OCI-LY3 (cell line): ENCODE measurements at regions not wholly inside any gene's neighbourhood (a gene's known extent, or its start where the extent isn't known, plus 50 kb on each side); places are given as distances from the start of the nearest gene placed in this dataset.

Experiments used
- H2AFZ ChIP-seq: fragments of 200-600, 300-600 bp; shearing (Covaris generic); 2 replicates; pipeline ENCODE4 v1.6.0; 2014; ENCODE audit warnings: antibody characterized with exemption, low read depth, low read length
- H3K27ac ChIP-seq: fragments of 200-600, 300-600 bp; sonication (generic); 2 replicates; pipeline ENCODE4 v1.5.1; 2014; ENCODE audit warnings: mild to moderate bottlenecking, low read length, moderate library complexity, mixed read lengths
- H3K27me3 ChIP-seq: fragments of 200-600, 300-600 bp; sonication (generic); 2 replicates; pipeline ENCODE4 v1.6.1; 2014; ENCODE audit warnings: low read depth, low read length, mixed read lengths
- H3K36me3 ChIP-seq: fragments of 200-600, 300-600 bp; sonication (generic); replicated peaks from 2 replicates; pipeline ENCODE3; 2014; ENCODE audit warnings: low read depth, low read length, mixed read lengths
- H3K4me1 ChIP-seq: fragments of 300-600, 200-600 bp; sonication (generic); 2 replicates; pipeline ENCODE4 v1.6.1; 2014; ENCODE audit warnings: low read length, mixed read lengths
- H3K4me2 ChIP-seq: fragments of 200-600, 300-600 bp; sonication (generic); 2 replicates; pipeline ENCODE4 v1.6.1; 2014; ENCODE audit warnings: low read length, mixed read lengths
- H3K4me3 ChIP-seq: fragments of 300-600, 200-600 bp; sonication (generic); 2 replicates; pipeline ENCODE4 v1.5.1; 2014; ENCODE audit warnings: antibody characterized with exemption, mild to moderate bottlenecking, low read length, moderate library complexity
- H3K79me2 ChIP-seq: fragments of 300-600, 200-600 bp; shearing (Covaris generic); 2 replicates; pipeline ENCODE4 v1.6.1; 2014; ENCODE audit warnings: mild to moderate bottlenecking, low read length, mixed read lengths
- H3K9ac ChIP-seq: fragments of 300-600, 200-600 bp; shearing (Covaris generic); 2 replicates; pipeline ENCODE4 v1.6.0; 2014; ENCODE audit warnings: mild to moderate bottlenecking, low read length, moderate library complexity
- H3K9me3 ChIP-seq: fragments of 200-600, 300-600 bp; shearing (Covaris generic); 2 replicates; pipeline ENCODE4 v1.6.1; 2014; ENCODE audit warnings: low read length, mixed read lengths; ENCODE audit not compliant: insufficient read depth
- H4K20me1 ChIP-seq: fragments of 200-600, 300-600 bp; sonication (generic); 2 replicates; pipeline ENCODE4 v1.6.1; 2016; ENCODE audit warnings: low read length, mixed read lengths; ENCODE audit not compliant: insufficient read depth
- EZH2phosphoT487 ChIP-seq: fragments of 200-600 bp; shearing (Covaris generic); IDR thresholded peaks from 2 replicates; pipeline ENCODE4 v1.6.1; 2018; ENCODE audit warnings: antibody characterized with exemption, mixed run types, low read depth
- TF ChIP-seq, protein P1 (sequence below): fragments of 200-600, 300-600 bp; sonication (generic); IDR thresholded peaks from 2 replicates; pipeline ENCODE4 v1.5.1; 2014; ENCODE audit warnings: antibody characterized with exemption, low read length, low read depth

DNA sequence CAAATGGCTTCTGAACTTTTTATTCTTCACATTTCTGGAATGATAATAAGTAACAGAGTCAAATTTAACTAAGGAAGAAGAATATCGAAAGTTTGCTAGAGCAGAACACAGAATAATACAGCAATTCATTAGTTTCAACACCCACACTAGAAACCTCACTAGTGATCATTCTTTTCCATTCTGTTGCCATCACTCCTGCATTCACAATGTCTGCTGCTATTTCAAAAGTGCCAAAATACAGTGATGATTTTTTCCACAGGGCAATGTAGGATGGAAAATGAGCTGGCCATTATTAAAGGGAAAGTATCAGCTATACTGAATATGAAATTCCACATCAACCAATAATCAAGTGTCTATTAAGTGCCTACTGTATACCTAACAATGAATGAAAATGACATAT, 186.7 kb downstream of the USP46 start:
- Histone ChIP-seq H3K4me3 (no peak overlapping the region), H3K4me1 (no peaks in the 10 kb centered on the region), H3K36me3 (no peaks in the 10 kb centered on the region), H2AFZ (no peak overlapping the region), H3K9ac (no peak overlapping the region), H3K79me2 (no peaks in the 10 kb centered on the region), H4K20me1 (no peaks in the 10 kb centered on the region), H3K27me3 (peaks cover 19% of the 10 kb centered on the region), H3K9me3 (no peaks in the 10 kb centered on the region), H3K27ac (no peak overlapping the region), H3K4me2 (no peak overlapping the region)
- TF ChIP-seq EZH2phosphoT487 = no peak
- TF ChIP-seq, protein P1, sequence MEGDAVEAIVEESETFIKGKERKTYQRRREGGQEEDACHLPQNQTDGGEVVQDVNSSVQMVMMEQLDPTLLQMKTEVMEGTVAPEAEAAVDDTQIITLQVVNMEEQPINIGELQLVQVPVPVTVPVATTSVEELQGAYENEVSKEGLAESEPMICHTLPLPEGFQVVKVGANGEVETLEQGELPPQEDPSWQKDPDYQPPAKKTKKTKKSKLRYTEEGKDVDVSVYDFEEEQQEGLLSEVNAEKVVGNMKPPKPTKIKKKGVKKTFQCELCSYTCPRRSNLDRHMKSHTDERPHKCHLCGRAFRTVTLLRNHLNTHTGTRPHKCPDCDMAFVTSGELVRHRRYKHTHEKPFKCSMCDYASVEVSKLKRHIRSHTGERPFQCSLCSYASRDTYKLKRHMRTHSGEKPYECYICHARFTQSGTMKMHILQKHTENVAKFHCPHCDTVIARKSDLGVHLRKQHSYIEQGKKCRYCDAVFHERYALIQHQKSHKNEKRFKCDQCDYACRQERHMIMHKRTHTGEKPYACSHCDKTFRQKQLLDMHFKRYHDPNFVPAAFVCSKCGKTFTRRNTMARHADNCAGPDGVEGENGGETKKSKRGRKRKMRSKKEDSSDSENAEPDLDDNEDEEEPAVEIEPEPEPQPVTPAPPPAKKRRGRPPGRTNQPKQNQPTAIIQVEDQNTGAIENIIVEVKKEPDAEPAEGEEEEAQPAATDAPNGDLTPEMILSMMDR = no peak

DNA sequence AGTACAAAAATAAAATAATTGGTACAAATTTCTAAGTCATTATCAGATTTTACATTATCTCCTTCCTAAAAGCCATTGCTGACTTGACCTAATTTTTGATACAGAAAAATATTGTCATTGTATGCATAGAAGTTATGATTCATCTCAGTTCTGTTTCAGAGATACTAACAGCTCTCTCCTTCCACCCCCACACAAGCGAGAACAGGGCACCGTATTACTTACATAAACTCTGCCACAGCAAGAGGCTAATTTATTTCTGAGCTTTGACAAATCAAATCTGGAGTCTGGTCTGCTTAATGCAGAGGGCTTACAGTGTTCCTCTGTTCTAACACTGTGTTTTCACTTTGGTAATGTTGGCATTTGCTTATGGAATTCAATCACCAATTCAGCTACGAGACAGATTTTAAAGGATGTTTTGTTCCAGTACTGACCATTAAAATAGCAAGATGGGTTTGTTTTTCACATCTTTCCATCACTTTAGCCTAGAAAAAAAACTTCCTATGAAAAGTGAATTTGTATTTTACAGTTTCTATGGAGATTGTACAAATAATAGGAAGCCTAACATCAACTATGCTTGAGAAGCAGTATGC, 181.8 kb downstream of the USP46 start:
- no peaks in the 10 kb centered on the region for H3K4me1 ChIP-seq
- H3K27me3 ChIP-seq = peaks cover 6% of the 10 kb centered on the region; the same call in 1 of the 2 replicates
- H2AFZ ChIP-seq = no peak overlapping the region
- H3K4me2 ChIP-seq = no peak overlapping the region
- no peak overlapping the region for H3K27ac ChIP-seq
- H3K4me3 ChIP-seq = no peak overlapping the region
- no peaks in the 10 kb centered on the region for H3K9me3 ChIP-seq
- H3K36me3 ChIP-seq = no peaks in the 10 kb centered on the region
- H3K79me2 ChIP-seq = no peaks in the 10 kb centered on the region
- H3K9ac ChIP-seq = no peak overlapping the region
- TF ChIP-seq, protein P1 = no peak
- no peak for TF ChIP-seq EZH2phosphoT487
- H4K20me1 ChIP-seq = no peaks in the 10 kb centered on the region

DNA sequence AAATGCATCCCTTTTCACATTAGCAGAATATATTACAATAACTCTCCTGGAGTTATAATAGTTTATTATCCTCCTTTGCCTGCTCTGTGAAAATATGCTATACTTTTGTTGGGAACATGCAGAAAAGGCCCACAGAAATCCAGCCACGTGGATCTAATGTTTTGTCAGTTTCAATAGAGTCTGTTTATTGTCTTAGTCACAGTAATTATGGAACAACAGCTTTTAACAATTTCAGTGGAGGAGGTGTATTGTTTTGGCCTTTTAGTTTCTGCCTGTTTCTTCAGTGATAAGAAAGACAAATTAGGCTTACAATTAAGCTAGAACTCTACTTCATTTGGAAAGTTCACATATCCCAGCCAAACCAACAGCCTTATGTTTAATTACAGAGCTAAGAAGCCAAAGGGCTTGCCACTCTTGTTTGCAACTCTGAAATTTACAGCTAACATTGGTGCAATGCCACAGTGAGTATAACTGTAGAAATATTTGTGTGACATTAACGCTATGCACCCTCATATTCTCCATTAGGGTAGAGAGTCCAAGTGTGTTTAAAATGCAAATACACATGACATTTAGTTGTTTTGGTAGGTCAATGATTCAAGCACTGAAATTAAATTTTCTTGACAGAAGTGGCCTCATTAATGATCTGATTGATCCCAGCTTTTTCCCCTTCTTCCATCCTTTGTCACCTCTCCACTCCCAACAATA, 175.8 kb downstream of the USP46 start:
- H2AFZ ChIP-seq = no peak overlapping the region
- H3K27ac ChIP-seq = no peak overlapping the region
- TF ChIP-seq EZH2phosphoT487 = no peak
- TF ChIP-seq, protein P1 = no peak

DNA sequence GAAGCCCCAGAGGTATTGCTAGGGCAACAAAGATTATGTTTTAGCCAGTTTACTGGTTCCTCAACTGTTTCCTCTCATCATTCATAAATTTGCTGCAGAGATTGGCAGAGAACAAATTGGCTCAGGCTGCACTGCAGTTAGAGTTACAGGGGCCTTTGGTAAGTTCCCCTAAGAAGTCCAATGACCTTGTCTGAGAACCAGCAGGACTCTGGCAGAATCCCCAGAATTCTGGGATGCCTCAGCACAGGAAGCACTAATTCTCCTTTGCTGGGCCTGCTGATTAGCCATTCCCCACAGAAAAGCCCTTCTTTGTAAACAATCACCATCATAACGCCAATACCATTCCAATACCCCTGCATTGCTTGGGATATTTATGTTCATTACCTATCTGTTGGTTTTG, 151.3 kb downstream of the USP46 start:
- no peak overlapping the region for H3K4me3 ChIP-seq
- no peaks in the 10 kb centered on the region for H3K79me2 ChIP-seq
- H3K36me3 ChIP-seq = no peaks in the 10 kb centered on the region
- H3K27ac ChIP-seq = no peak overlapping the region
- no peak for TF ChIP-seq EZH2phosphoT487
- TF ChIP-seq, protein P1 = no peak
- H3K9me3 ChIP-seq = no peaks in the 10 kb centered on the region
- no peaks in the 10 kb centered on the region for H4K20me1 ChIP-seq
- H3K27me3 ChIP-seq = no peaks in the 10 kb centered on the region
- no peaks in the 10 kb centered on the region for H3K4me1 ChIP-seq
- no peak overlapping the region for H2AFZ ChIP-seq
- no peak overlapping the region for H3K4me2 ChIP-seq
- H3K9ac ChIP-seq = no peak overlapping the region

More for the DNA sequence above, 175.8 kb downstream of the USP46 start:
- Histone ChIP-seq H3K36me3 (no peaks in the 10 kb centered on the region), H3K4me3 (no peak overlapping the region), H3K27me3 (no peaks in the 10 kb centered on the region), H3K4me1 (no peaks in the 10 kb centered on the region), H3K4me2 (no peak overlapping the region), H3K9ac (no peak overlapping the region), H4K20me1 (no peaks in the 10 kb centered on the region), H3K9me3 (no peaks in the 10 kb centered on the region), H3K79me2 (no peaks in the 10 kb centered on the region)
